Hepatocyte (in vitro differentiated cells): ENCODE measurements at regions not wholly inside any gene's neighbourhood (a gene's known extent, or its start where the extent isn't known, plus 50 kb on each side); places are given as distances from the start of the nearest gene placed in this dataset.

ENCODE experiments used
- CTCF ChIP-seq: fragments of 200-600 bp; sonication (generic); IDR thresholded peaks from 2 replicates; pipeline ENCODE4 v1.5.1; 2016; ENCODE audit warnings: antibody characterized with exemption, mild to moderate bottlenecking; ENCODE audit not compliant: poor library complexity
- EZH2 ChIP-seq: fragments of 200-600 bp; sonication (generic); IDR thresholded peaks from 2 replicates; pipeline ENCODE4 v1.6.1; 2016; ENCODE audit warnings: antibody characterized with exemption, mild to moderate bottlenecking, borderline replicate concordance
- EZH2phosphoT487 ChIP-seq: fragments of 200-600 bp; sonication (generic); IDR thresholded peaks from one replicate; pipeline ENCODE4 v1.6.1; 2018; ENCODE audit warnings: antibody characterized with exemption, mild to moderate bottlenecking, low read depth, moderate library complexity; ENCODE audit not compliant: unreplicated experiment, severe bottlenecking

- TF ChIP-seq CTCF (no peak), EZH2phosphoT487 (no peak), EZH2 (no peak)
These were observed 148.3 kb downstream of the ELAVL4 start for GRCh38 chr1:50257029-50257428.
